SK-N-SH (cell line): ENCODE measurements at regions not wholly inside any gene's neighbourhood (a gene's known extent, or its start where the extent isn't known, plus 50 kb on each side); places are given as distances from the start of the nearest gene placed in this dataset.

ENCODE experiments used
- CTCF ChIA-PET: fragments of 300-600, 350-600 bp; formaldehyde crosslinking; extraction: SDS; loops from one replicate; lab custom pipeline; 2021; lab: Yijun Ruan, JAX
- POLR2A ChIA-PET: fragments of 350-600 bp; sonication (Branson Sonifier 250); formaldehyde crosslinking; extraction: SDS; loops from one replicate; lab custom pipeline; 2020; ENCODE audit warnings: antibody characterized with exemption, inconsistent platforms; lab: Yijun Ruan, JAX
- DNase-seq: peaks from one replicate; pipeline ENCODE4 v3.0.0; 2012
- H2AFZ ChIP-seq: fragments of 200-600 bp; sonication (generic); 2 replicates; pipeline ENCODE4 v1.8.1; 2016; ENCODE audit warnings: antibody characterized with exemption, mild to moderate bottlenecking, low read depth
- H3F3A ChIP-seq: fragments of 200-600 bp; sonication (generic); replicated peaks from 2 replicates; pipeline ENCODE3; 2016; ENCODE audit warnings: antibody characterized with exemption, mild to moderate bottlenecking; ENCODE audit not compliant: insufficient read depth
- H3K27ac ChIP-seq, 2 experiments: fragments of 200-500 bp in 1 of 2; fragments of 200-600 bp in 1 of 2; sonication (Bioruptor generic) in 1 of 2; sonication (generic), shearing (Covaris generic) in 1 of 2; 2 replicates each; pipeline versions ENCODE4 v1.5.1 to v1.6.1; 2014 to 2016; ENCODE audit warnings: low read depth in 2 of 2, inconsistent platforms in 1 of 2, low read length in 1 of 2, mild to moderate bottlenecking in 1 of 2, mixed read lengths in 1 of 2
- H3K27me3 ChIP-seq: fragments of 200-600 bp; sonication (generic), shearing (Covaris generic); 2 replicates; pipeline ENCODE4 v1.6.1; 2016; ENCODE audit warnings: mixed run types; ENCODE audit not compliant: insufficient read depth
- H3K36me3 ChIP-seq, 2 experiments: fragments of 200-500 bp in 1 of 2; fragments of 200-600 bp in 1 of 2; sonication (Bioruptor generic) in 1 of 2; sonication (generic) in 1 of 2; replicated peaks in 1 of 2; 2 replicates each; pipeline versions ENCODE3 to v1.5.1; 2014 to 2016; ENCODE audit warnings: low read length in 1 of 2, mild to moderate bottlenecking in 1 of 2; ENCODE audit not compliant: insufficient read depth in 2 of 2, control insufficient read depth in 1 of 2
- H3K4me1 ChIP-seq, 2 experiments: fragments of 200-500 bp in 1 of 2; fragments of 200-600 bp in 1 of 2; sonication (Bioruptor generic) in 1 of 2; sonication (generic), shearing (Covaris generic) in 1 of 2; 2 replicates each; pipeline versions ENCODE4 v1.5.1 to v1.6.1; 2014 to 2016; ENCODE audit warnings: low read depth in 1 of 2, low read length in 1 of 2, mixed run types in 1 of 2; ENCODE audit not compliant: insufficient read depth in 2 of 2, control insufficient read depth in 1 of 2
- H3K4me2 ChIP-seq: fragments of 200-600 bp; sonication (generic), shearing (Covaris generic); 2 replicates; pipeline ENCODE4 v1.6.1; 2017; ENCODE audit warnings: mixed run types
- H3K4me3 ChIP-seq, 2 experiments: fragments of 200-500 bp in 1 of 2; fragments of 200-600 bp in 1 of 2; sonication (Bioruptor generic) in 1 of 2; sonication (generic), shearing (Covaris generic) in 1 of 2; 2 replicates each; pipeline versions ENCODE4 v1.5.1 to v1.8.1; 2014 to 2016; ENCODE audit warnings: low read depth in 2 of 2, inconsistent platforms in 1 of 2, low read length in 1 of 2, mild to moderate bottlenecking in 1 of 2, mixed read lengths in 1 of 2, moderate library complexity in 1 of 2
- H3K79me2 ChIP-seq: fragments of 200-600 bp; sonication (generic); 2 replicates; pipeline ENCODE4 v1.8.1; 2017; ENCODE audit warnings: mild to moderate bottlenecking; ENCODE audit not compliant: insufficient read depth
- H3K9ac ChIP-seq: fragments of 200-600 bp; sonication (generic); 2 replicates; pipeline ENCODE4 v1.6.1; 2017; ENCODE audit warnings: mixed run types
- H3K9me2 ChIP-seq: fragments of 200-600 bp; sonication (generic); 2 replicates; pipeline ENCODE4 v1.6.1; 2017; ENCODE audit warnings: mixed run types
- H3K9me3 ChIP-seq: fragments of 200-600 bp; sonication (generic); 2 replicates; pipeline ENCODE4 v1.6.1; 2017; ENCODE audit warnings: mixed run types, mild to moderate bottlenecking, moderate library complexity
- H4K20me1 ChIP-seq: fragments of 200-600 bp; sonication (generic); 2 replicates; pipeline ENCODE4 v1.6.1; 2017; ENCODE audit warnings: mild to moderate bottlenecking, mixed run types; ENCODE audit not compliant: insufficient read depth
- EP300 ChIP-seq, 2 experiments: IDR thresholded peaks; 2 replicates each; pipeline versions ENCODE4 v1.4.0 to v1.6.1; 2012; ENCODE audit warnings: borderline replicate concordance in 1 of 2, low read depth in 1 of 2, low read length in 1 of 2
- FOXJ3 ChIP-seq: sonication (generic); formaldehyde crosslinking; IDR thresholded peaks from 2 replicates; pipeline ENCODE4 v1.5.1; 2020; ENCODE audit warnings: mild to moderate bottlenecking, missing genetic modification reagents
- GATA2 ChIP-seq: sonication (generic); formaldehyde crosslinking; IDR thresholded peaks from 2 replicates; pipeline ENCODE4 v1.5.0; 2020; ENCODE audit warnings: mild to moderate bottlenecking, missing genetic modification reagents
- IRF3 ChIP-seq: fragments of 150-350 bp; IDR thresholded peaks from 2 replicates; pipeline ENCODE4 v1.6.1; 2016; ENCODE audit warnings: mild to moderate bottlenecking, low read depth, low read length
- NFIC ChIP-seq: IDR thresholded peaks from 2 replicates; pipeline ENCODE4 v1.4.0; 2012; ENCODE audit warnings: borderline replicate concordance
- PBX3 ChIP-seq: IDR thresholded peaks from 2 replicates; pipeline ENCODE4; 2012
- RCOR1 ChIP-seq: fragments of 150-350 bp; IDR thresholded peaks from 2 replicates; pipeline ENCODE4 v1.6.1; 2017; ENCODE audit warnings: antibody characterized with exemption, low read length
- TAF1 ChIP-seq: IDR thresholded peaks from 2 replicates; pipeline ENCODE4 v1.6.1; 2012; ENCODE audit warnings: low read depth, mild to moderate bottlenecking, low read length, moderate library complexity, borderline replicate concordance
- YY1 ChIP-seq: IDR thresholded peaks from 2 replicates; pipeline ENCODE4 v1.4.0; 2012; ENCODE audit warnings: low read depth, mild to moderate bottlenecking
- WGBS: methylation state at CpG from one replicate; pipeline ENCODE4 v1.1.6; 2017; ENCODE audit warnings: low lambda C conversion rate; 5-methylcytosine and 5-hydroxymethylcytosine counted together

GRCh38 chr5:166014256-166014655 lies 2277.2 kb upstream of the WWC1 start:
- Histone ChIP-seq H3K9ac (no peak overlapping the region), H2AFZ (no peak overlapping the region), H3K4me1 (no peaks in the 10 kb centered on the region), H3F3A (no peaks in the 10 kb centered on the region), H3K27ac (no peak overlapping the region), H3K9me3 (no peaks in the 10 kb centered on the region), H3K9me2 (no peaks in the 10 kb centered on the region), H3K36me3 (no peaks in the 10 kb centered on the region), H3K4me3 (no peak overlapping the region), H3K4me2 (no peak overlapping the region), H3K27me3 (no peaks in the 10 kb centered on the region), H3K79me2 (no peaks in the 10 kb centered on the region), H4K20me1 (no peaks in the 10 kb centered on the region)
- WGBS = 17% methylated on average over 2 of the region's 2 CpGs
- POLR2A ChIA-PET = no interaction called here
- no peak for DNase-seq
- TF ChIP-seq RCOR1 (no peak), PBX3 (no peak), YY1 (no peak), EP300 (IDR thresholded peaks at IDR 0.05; ENCODE audit: borderline replicate concordance in 1 of 2, low read depth in 1 of 2, low read length in 1 of 2) (no peak), TAF1 (no peak), IRF3 (no peak)
- CTCF ChIA-PET = no interaction called here

- Histone ChIP-seq H3K27me3 (no peaks in the 10 kb centered on the region), H3K36me3 (no peaks in the 10 kb centered on the region), H2AFZ (no peak overlapping the region), H3K9me3 (no peaks in the 10 kb centered on the region), H3K27ac (no peak overlapping the region), H3K9ac (no peak overlapping the region), H3K4me1 (no peaks in the 10 kb centered on the region), H4K20me1 (no peaks in the 10 kb centered on the region), H3K79me2 (no peaks in the 10 kb centered on the region), H3F3A (no peaks in the 10 kb centered on the region), H3K4me3 (no peak overlapping the region), H3K4me2 (no peak overlapping the region), H3K9me2 (no peaks in the 10 kb centered on the region)
- ChIA-PET CTCF (no interaction called here), POLR2A (no interaction called here)
- DNase-seq = no peak
- TF ChIP-seq GATA2 (CRISPR knock-in tag) (no peak), IRF3 (no peak), NFIC (no peak), FOXJ3 (CRISPR knock-in tag) (no peak)
- WGBS = 14% methylated on average over 1 of the region's 1 CpG
Observed at GRCh38 chr5:166018716-166019115, 2272.7 kb upstream of the WWC1 start.
